ENCODE measurements at regions not wholly inside any gene's neighbourhood (a gene's known extent, or its start where the extent isn't known, plus 50 kb on each side); places are given as distances from the start of the nearest gene placed in this dataset.
"Not testable (repeated sequence)": the region's sequence is repeated elsewhere in the genome, so short reads cannot be mapped to it uniquely, and the experiment has no call there.

GRCh38 chr1:174079796-174080195 is 57.6 kb upstream of the RC3H1 start:
- peaks cover 12% of the 10 kb centered on the region for H3K4me1 Mint-ChIP-seq

GRCh38 chr1:174078916-174079315 is 56.8 kb upstream of the RC3H1 start:
- H3K4me3 Mint-ChIP-seq; H3K9me3 Mint-ChIP-seq; DNase-seq (ENCODE audit: low read depth, low spot score); H3K27ac Mint-ChIP-seq (ENCODE audit: unreplicated experiment); H3K27me3 Mint-ChIP-seq (ENCODE audit: low read depth); H3K36me3 Mint-ChIP-seq (ENCODE audit: low read depth): not testable (repeated sequence)
- H3K4me1 Mint-ChIP-seq: peaks cover 12% of the 10 kb centered on the region

More at GRCh38 chr1:174079796-174080195, 57.6 kb upstream of the RC3H1 start:
- H3K4me3 Mint-ChIP-seq: no peak overlapping the region
- no peak for DNase-seq (ENCODE audit: low read depth, low spot score)
- H3K9me3 Mint-ChIP-seq: peaks cover 7% of the 10 kb centered on the region
- H3K27ac Mint-ChIP-seq (ENCODE audit: unreplicated experiment): no peak overlapping the region
- peaks cover 2% of the 10 kb centered on the region for H3K27me3 Mint-ChIP-seq (ENCODE audit: low read depth)
- no peaks in the 10 kb centered on the region for H3K36me3 Mint-ChIP-seq (ENCODE audit: low read depth)
- TF ChIP-seq CTCF (conservative IDR thresholded peaks at IDR 0.05): no peak

GRCh38 chr1:174077749-174078490 is 55.8 kb upstream of the RC3H1 start:
- no peaks in the 10 kb centered on the region for H3K36me3 Mint-ChIP-seq (ENCODE audit: low read depth)
- no peak for DNase-seq (ENCODE audit: low read depth, low spot score)
- peaks cover 18% of the 10 kb centered on the region for H3K4me1 Mint-ChIP-seq
- H3K27me3 Mint-ChIP-seq (ENCODE audit: low read depth): peaks cover 2% of the 10 kb centered on the region
- H3K4me3 Mint-ChIP-seq: no peak overlapping the region
- peaks cover 7% of the 10 kb centered on the region for H3K9me3 Mint-ChIP-seq
- no peak for TF ChIP-seq CTCF (conservative IDR thresholded peaks at IDR 0.05)
- H3K27ac Mint-ChIP-seq (ENCODE audit: unreplicated experiment): peak overlapping the region; percentile 64

- peaks cover 2% of the 10 kb centered on the region for H3K27me3 Mint-ChIP-seq (ENCODE audit: low read depth)
- H3K9me3 Mint-ChIP-seq: peaks cover 7% of the 10 kb centered on the region
- no peak for TF ChIP-seq CTCF (conservative IDR thresholded peaks at IDR 0.05)
- no peak for DNase-seq (ENCODE audit: low read depth, low spot score)
- H3K27ac Mint-ChIP-seq (ENCODE audit: unreplicated experiment): no peak overlapping the region
- H3K36me3 Mint-ChIP-seq (ENCODE audit: low read depth): no peaks in the 10 kb centered on the region
- peaks cover 26% of the 10 kb centered on the region for H3K4me1 Mint-ChIP-seq
- no peak overlapping the region for H3K4me3 Mint-ChIP-seq
Measured at GRCh38 chr1:174075245-174075692, 53.1 kb upstream of the RC3H1 start.

GRCh38 chr1:174074757-174075156 is 52.6 kb upstream of the RC3H1 start:
- peaks cover 2% of the 10 kb centered on the region for H3K27me3 Mint-ChIP-seq (ENCODE audit: low read depth)
- peak; percentile 57 for TF ChIP-seq CTCF (conservative IDR thresholded peaks at IDR 0.05)
- H3K9me3 Mint-ChIP-seq: peaks cover 6% of the 10 kb centered on the region
- no peak overlapping the region for H3K27ac Mint-ChIP-seq (ENCODE audit: unreplicated experiment)
- H3K4me1 Mint-ChIP-seq: peaks cover 26% of the 10 kb centered on the region
- H3K4me3 Mint-ChIP-seq: no peak overlapping the region
- DNase-seq (ENCODE audit: low read depth, low spot score): no peak
- H3K36me3 Mint-ChIP-seq (ENCODE audit: low read depth): no peaks in the 10 kb centered on the region

GRCh38 chr1:174072581-174072980 is 50.4 kb upstream of the RC3H1 start:
- TF ChIP-seq CTCF (conservative IDR thresholded peaks at IDR 0.05): no peak
- no peak for DNase-seq (ENCODE audit: low read depth, low spot score)
- no peak overlapping the region for H3K4me3 Mint-ChIP-seq
- H3K27me3 Mint-ChIP-seq (ENCODE audit: low read depth): no peaks in the 10 kb centered on the region
- no peak overlapping the region for H3K27ac Mint-ChIP-seq (ENCODE audit: unreplicated experiment)
- no peaks in the 10 kb centered on the region for H3K36me3 Mint-ChIP-seq (ENCODE audit: low read depth)
- H3K4me1 Mint-ChIP-seq: peaks cover 16% of the 10 kb centered on the region
- H3K9me3 Mint-ChIP-seq: no peaks in the 10 kb centered on the region
